Prostate gland (tissue), 2 donors: ENCODE measurements at regions not wholly inside any gene's neighbourhood (a gene's known extent, or its start where the extent isn't known, plus 50 kb on each side); places are given as distances from the start of the nearest gene placed in this dataset.

ENCODE experiments used
- POLR2A ChIP-seq: fragments of 450-650 bp; IDR thresholded peaks from one replicate; pipeline ENCODE4 v1.6.1; 2016; ENCODE audit warnings: antibody characterized with exemption, mild to moderate bottlenecking
- TF ChIP-seq, protein P1 (sequence below), 4 experiments: fragments of 200-600 bp in 2 of 4; fragments of 450-650 bp in 2 of 4; sonication (generic) in 2 of 4; IDR thresholded peaks; 1 replicate in 3 of 4; 2 replicates in 1 of 4; pipeline ENCODE4 v1.5.1; 2016 to 2019; ENCODE audit warnings: antibody characterized with exemption in 4 of 4, mild to moderate bottlenecking in 2 of 4, moderate library complexity in 2 of 4

DNA sequence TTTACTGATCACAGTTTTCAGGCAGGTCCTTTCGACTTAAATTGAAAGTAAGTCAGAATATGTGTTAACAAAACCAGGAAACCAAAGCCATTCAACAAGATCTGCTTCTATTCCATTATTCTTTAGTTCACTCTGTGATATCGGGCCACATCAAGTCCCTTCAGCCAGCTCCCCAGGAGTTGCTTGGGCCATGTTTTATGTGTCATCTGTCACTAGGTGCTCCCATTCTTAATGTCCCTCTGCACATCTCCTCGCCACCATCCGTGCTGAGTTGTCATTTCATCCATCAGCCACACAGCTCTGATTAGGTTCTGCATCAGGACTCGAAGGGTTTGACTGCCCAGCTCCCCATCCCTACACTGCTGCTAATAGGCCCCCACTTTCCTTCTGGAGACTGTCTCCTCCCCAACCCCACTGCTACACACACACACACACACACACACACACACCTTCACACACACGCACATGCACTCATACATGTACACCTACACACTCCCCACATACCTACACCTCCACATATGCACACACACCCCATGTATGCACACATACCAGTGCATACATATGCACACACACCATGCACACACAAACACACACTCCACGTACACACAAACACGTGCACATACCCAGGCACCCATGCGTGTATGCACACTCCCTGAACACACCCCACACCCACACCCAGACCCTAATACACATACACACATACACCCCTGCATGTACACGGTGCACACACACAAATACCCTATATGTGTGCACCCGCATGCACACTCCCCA is 143.3 kb upstream of the GMDS start:
- TF ChIP-seq, protein P1, sequence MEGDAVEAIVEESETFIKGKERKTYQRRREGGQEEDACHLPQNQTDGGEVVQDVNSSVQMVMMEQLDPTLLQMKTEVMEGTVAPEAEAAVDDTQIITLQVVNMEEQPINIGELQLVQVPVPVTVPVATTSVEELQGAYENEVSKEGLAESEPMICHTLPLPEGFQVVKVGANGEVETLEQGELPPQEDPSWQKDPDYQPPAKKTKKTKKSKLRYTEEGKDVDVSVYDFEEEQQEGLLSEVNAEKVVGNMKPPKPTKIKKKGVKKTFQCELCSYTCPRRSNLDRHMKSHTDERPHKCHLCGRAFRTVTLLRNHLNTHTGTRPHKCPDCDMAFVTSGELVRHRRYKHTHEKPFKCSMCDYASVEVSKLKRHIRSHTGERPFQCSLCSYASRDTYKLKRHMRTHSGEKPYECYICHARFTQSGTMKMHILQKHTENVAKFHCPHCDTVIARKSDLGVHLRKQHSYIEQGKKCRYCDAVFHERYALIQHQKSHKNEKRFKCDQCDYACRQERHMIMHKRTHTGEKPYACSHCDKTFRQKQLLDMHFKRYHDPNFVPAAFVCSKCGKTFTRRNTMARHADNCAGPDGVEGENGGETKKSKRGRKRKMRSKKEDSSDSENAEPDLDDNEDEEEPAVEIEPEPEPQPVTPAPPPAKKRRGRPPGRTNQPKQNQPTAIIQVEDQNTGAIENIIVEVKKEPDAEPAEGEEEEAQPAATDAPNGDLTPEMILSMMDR (IDR thresholded peaks at IDR 0.05), result no peak
- TF ChIP-seq POLR2A, result no peak
